22Rv1 (cell line): ENCODE measurements at regions not wholly inside any gene's neighbourhood (a gene's known extent, or its start where the extent isn't known, plus 50 kb on each side); places are given as distances from the start of the nearest gene placed in this dataset.

Experiments used
- ZFX ChIP-seq: fragments of 450-650 bp; IDR thresholded peaks from 2 replicates; pipeline ENCODE4 v1.6.1; 2017; ENCODE audit warnings: antibody characterized with exemption, borderline replicate concordance
- TF ChIP-seq, protein P1 (sequence below): fragments of 450-650 bp; IDR thresholded peaks from 2 replicates; pipeline ENCODE4 v1.5.1; 2017; ENCODE audit warnings: mild to moderate bottlenecking

DNA sequence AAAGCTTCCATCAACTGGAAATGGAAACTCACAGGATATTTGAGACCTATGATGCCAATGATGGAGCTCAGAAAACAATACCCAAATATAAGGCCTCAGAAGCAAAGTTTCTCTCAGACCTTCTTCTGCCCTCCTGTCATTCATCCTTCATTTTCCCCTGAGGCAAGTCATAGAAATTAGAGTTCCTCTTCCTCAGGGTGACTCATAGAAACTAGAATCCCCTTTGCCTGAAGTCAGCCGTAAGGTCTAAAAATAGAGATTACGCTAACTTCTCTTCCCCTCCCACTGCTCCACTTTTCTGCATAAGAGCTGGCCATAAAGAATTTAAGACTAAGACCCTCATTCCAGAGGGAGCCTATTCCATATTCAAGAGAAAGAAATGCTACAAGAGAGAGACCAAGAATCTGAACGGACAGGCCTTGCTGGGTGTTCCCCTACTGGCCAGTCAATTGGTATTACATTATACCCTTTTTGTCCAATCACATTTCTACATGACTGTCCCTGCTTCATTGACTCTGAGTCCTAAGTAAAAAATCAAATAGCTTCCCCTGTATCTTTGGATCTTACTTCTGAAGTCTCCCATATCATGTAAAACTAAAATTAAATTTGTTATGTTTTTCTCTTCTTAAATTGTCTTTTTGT, 994.9 kb downstream of the ADGRL2 start:
- TF ChIP-seq, protein P1, sequence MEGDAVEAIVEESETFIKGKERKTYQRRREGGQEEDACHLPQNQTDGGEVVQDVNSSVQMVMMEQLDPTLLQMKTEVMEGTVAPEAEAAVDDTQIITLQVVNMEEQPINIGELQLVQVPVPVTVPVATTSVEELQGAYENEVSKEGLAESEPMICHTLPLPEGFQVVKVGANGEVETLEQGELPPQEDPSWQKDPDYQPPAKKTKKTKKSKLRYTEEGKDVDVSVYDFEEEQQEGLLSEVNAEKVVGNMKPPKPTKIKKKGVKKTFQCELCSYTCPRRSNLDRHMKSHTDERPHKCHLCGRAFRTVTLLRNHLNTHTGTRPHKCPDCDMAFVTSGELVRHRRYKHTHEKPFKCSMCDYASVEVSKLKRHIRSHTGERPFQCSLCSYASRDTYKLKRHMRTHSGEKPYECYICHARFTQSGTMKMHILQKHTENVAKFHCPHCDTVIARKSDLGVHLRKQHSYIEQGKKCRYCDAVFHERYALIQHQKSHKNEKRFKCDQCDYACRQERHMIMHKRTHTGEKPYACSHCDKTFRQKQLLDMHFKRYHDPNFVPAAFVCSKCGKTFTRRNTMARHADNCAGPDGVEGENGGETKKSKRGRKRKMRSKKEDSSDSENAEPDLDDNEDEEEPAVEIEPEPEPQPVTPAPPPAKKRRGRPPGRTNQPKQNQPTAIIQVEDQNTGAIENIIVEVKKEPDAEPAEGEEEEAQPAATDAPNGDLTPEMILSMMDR = peak; percentile 29
- TF ChIP-seq ZFX = no peak
